ENCODE measurements at regions not wholly inside any gene's neighbourhood (a gene's known extent, or its start where the extent isn't known, plus 50 kb on each side); places are given as distances from the start of the nearest gene placed in this dataset.

DNA sequence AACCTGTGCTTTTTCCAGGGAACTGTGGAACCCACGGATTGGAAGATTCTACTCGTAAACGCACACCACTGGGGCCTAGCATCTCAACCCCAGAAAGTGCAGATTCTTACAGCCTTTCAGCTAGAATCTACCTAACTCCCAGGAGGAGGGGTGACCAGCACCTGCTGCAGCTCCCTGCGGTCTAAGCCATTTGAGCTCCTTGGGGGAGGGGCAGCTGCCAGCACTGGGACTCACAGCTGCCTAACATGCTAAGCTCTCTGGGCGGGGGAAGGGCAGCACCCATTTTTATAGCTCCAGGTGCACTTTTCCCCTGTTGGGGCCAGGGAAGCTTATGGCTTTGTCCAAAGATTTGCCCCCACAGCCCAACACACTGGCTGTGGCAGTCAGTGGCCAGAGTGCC lies 595.7 kb upstream of the EPHA5 start:
- TF ChIP-seq POLR2A (IDR thresholded peaks at IDR 0.05; ENCODE audit: low read depth) (no peak), EP300 (IDR thresholded peaks at IDR 0.05) (no peak)
- TF ChIP-seq, protein P1, sequence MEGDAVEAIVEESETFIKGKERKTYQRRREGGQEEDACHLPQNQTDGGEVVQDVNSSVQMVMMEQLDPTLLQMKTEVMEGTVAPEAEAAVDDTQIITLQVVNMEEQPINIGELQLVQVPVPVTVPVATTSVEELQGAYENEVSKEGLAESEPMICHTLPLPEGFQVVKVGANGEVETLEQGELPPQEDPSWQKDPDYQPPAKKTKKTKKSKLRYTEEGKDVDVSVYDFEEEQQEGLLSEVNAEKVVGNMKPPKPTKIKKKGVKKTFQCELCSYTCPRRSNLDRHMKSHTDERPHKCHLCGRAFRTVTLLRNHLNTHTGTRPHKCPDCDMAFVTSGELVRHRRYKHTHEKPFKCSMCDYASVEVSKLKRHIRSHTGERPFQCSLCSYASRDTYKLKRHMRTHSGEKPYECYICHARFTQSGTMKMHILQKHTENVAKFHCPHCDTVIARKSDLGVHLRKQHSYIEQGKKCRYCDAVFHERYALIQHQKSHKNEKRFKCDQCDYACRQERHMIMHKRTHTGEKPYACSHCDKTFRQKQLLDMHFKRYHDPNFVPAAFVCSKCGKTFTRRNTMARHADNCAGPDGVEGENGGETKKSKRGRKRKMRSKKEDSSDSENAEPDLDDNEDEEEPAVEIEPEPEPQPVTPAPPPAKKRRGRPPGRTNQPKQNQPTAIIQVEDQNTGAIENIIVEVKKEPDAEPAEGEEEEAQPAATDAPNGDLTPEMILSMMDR (IDR thresholded peaks at IDR 0.05) = no peak

Data from esophagus muscularis mucosa (tissue), 4 donors.